WERI-Rb-1 (cell line): ENCODE measurements at regions not wholly inside any gene's neighbourhood (a gene's known extent, or its start where the extent isn't known, plus 50 kb on each side); places are given as distances from the start of the nearest gene placed in this dataset.

Experiments
- DNase-seq: peaks from one replicate; pipeline ENCODE4 v3.0.0-alpha.2; 2020
- H3K27ac ChIP-seq: fragments of 250-450 bp; sonication (Bioruptor Pico); 2 replicates; pipeline ENCODE4 v1.5.1; 2020; ENCODE audit warnings: mild to moderate bottlenecking, moderate library complexity
- H3K27me3 ChIP-seq: fragments of 250-450 bp; sonication (Bioruptor Pico); 2 replicates; pipeline ENCODE4 v1.5.1; 2021; ENCODE audit warnings: mild to moderate bottlenecking, low read depth, moderate library complexity; ENCODE audit not compliant: insufficient read depth, severe bottlenecking
- H3K36me3 ChIP-seq: fragments of 250-450 bp; sonication (Bioruptor Pico); 2 replicates; pipeline ENCODE4 v1.5.1; 2020; ENCODE audit warnings: mild to moderate bottlenecking, moderate library complexity
- H3K4me3 ChIP-seq: 2 replicates; pipeline ENCODE4 v1.5.1; 2011; ENCODE audit warnings: low read depth, mild to moderate bottlenecking, control low read depth, low read length
- H3K9me3 ChIP-seq: fragments of 250-450 bp; sonication (Bioruptor Pico); 2 replicates; pipeline ENCODE4 v1.5.1; 2021; ENCODE audit warnings: mild to moderate bottlenecking, moderate library complexity; ENCODE audit not compliant: severe bottlenecking
- CTCF ChIP-seq: IDR thresholded peaks from 2 replicates; pipeline ENCODE4 v1.5.1; 2011; ENCODE audit warnings: low read depth, mild to moderate bottlenecking, control low read depth, inconsistent platforms, low read length

GRCh38 chr13:99709134-99709533, 207.9 kb downstream of the TM9SF2 start:
- no peak for TF ChIP-seq CTCF
- no peak for DNase-seq
- Histone ChIP-seq H3K4me3 (no peak overlapping the region), H3K36me3 (no peaks in the 10 kb centered on the region), H3K27ac (no peak overlapping the region), H3K27me3 (no peaks in the 10 kb centered on the region), H3K9me3 (no peaks in the 10 kb centered on the region)

- H3K27me3 ChIP-seq = no peaks in the 10 kb centered on the region
- H3K4me3 ChIP-seq = no peak overlapping the region
- no peak for DNase-seq
- H3K9me3 ChIP-seq = no peaks in the 10 kb centered on the region
- no peak for TF ChIP-seq CTCF
- H3K36me3 ChIP-seq = no peaks in the 10 kb centered on the region
- H3K27ac ChIP-seq = no peak overlapping the region
These were observed 203.1 kb downstream of the TM9SF2 start for GRCh38 chr13:99704390-99704789.

GRCh38 chr13:99703908-99704307, 202.6 kb downstream of the TM9SF2 start:
- H3K9me3 ChIP-seq = no peaks in the 10 kb centered on the region
- no peaks in the 10 kb centered on the region for H3K36me3 ChIP-seq
- no peak for TF ChIP-seq CTCF
- DNase-seq = no peak
- no peak overlapping the region for H3K27ac ChIP-seq
- H3K4me3 ChIP-seq = no peak overlapping the region
- no peaks in the 10 kb centered on the region for H3K27me3 ChIP-seq

- H3K27ac ChIP-seq = no peak overlapping the region
- no peaks in the 10 kb centered on the region for H3K9me3 ChIP-seq
- TF ChIP-seq CTCF = no peak
- no peak for DNase-seq
- no peaks in the 10 kb centered on the region for H3K36me3 ChIP-seq
- H3K4me3 ChIP-seq = no peak overlapping the region
- H3K27me3 ChIP-seq = no peaks in the 10 kb centered on the region
These were observed 201.5 kb downstream of the TM9SF2 start for GRCh38 chr13:99702687-99703319.

GRCh38 chr13:99700468-99700867, 199.2 kb downstream of the TM9SF2 start:
- TF ChIP-seq CTCF = no peak
- Histone ChIP-seq H3K27ac (no peak overlapping the region), H3K4me3 (no peak overlapping the region), H3K36me3 (no peaks in the 10 kb centered on the region), H3K9me3 (no peaks in the 10 kb centered on the region), H3K27me3 (no peaks in the 10 kb centered on the region)
- no peak for DNase-seq

GRCh38 chr13:99698816-99699099, 197.5 kb downstream of the TM9SF2 start:
- Histone ChIP-seq H3K27ac (no peak overlapping the region), H3K9me3 (no peaks in the 10 kb centered on the region), H3K36me3 (no peaks in the 10 kb centered on the region), H3K4me3 (no peak overlapping the region), H3K27me3 (no peaks in the 10 kb centered on the region)
- no peak for DNase-seq
- no peak for TF ChIP-seq CTCF
